Hepatocyte (in vitro differentiated cells): ENCODE measurements at regions not wholly inside any gene's neighbourhood (a gene's known extent, or its start where the extent isn't known, plus 50 kb on each side); places are given as distances from the start of the nearest gene placed in this dataset.

Source experiments
- DNase-seq: peaks from one replicate; pipeline ENCODE4 v3.0.0-alpha.2; 2016; ENCODE audit warnings: low spot score
- H2AFZ ChIP-seq: fragments of 200-600 bp; sonication (generic); 2 replicates; pipeline ENCODE4 v1.6.0; 2016; ENCODE audit warnings: antibody characterized with exemption, mild to moderate bottlenecking
- H3K27ac ChIP-seq: fragments of 200-600 bp; sonication (generic); 2 replicates; pipeline ENCODE4 v1.5.1; 2016; ENCODE audit warnings: mild to moderate bottlenecking
- H3K27me3 ChIP-seq: fragments of 200-600 bp; sonication (generic); 2 replicates; pipeline ENCODE4 v1.6.1; 2016
- H3K36me3 ChIP-seq: fragments of 200-600 bp; sonication (generic); replicated peaks from 2 replicates; pipeline ENCODE4 v1.5.1; 2016; ENCODE audit warnings: low read depth; ENCODE audit not compliant: insufficient read depth
- H3K4me1 ChIP-seq: fragments of 200-600 bp; sonication (generic); 2 replicates; pipeline ENCODE4 v1.5.1; 2016; ENCODE audit warnings: mild to moderate bottlenecking, moderate library complexity; ENCODE audit not compliant: insufficient read depth
- H3K4me2 ChIP-seq: fragments of 200-600 bp; sonication (generic); 2 replicates; pipeline ENCODE4 v1.6.0; 2016
- H3K4me3 ChIP-seq: fragments of 200-600 bp; sonication (generic); 2 replicates; pipeline ENCODE4 v1.5.1; 2016; ENCODE audit warnings: mild to moderate bottlenecking
- H3K79me2 ChIP-seq: fragments of 200-600 bp; sonication (generic); 2 replicates; pipeline ENCODE4 v1.6.0; 2017; ENCODE audit warnings: mild to moderate bottlenecking
- H3K9me2 ChIP-seq: fragments of 200-600 bp; sonication (generic); replicated peaks from 2 replicates; pipeline ENCODE4 v1.6.0; 2017; ENCODE audit warnings: mild to moderate bottlenecking; ENCODE audit not compliant: insufficient read depth
- H3K9me3 ChIP-seq: fragments of 200-600 bp; sonication (generic); 2 replicates; pipeline ENCODE4 v1.5.1; 2016; ENCODE audit warnings: low read depth, mild to moderate bottlenecking
- H4K20me1 ChIP-seq: fragments of 200-600 bp; sonication (generic); 2 replicates; pipeline ENCODE4 v1.6.0; 2016; ENCODE audit warnings: mild to moderate bottlenecking; ENCODE audit not compliant: insufficient read depth, poor library complexity, severe bottlenecking
- EZH2 ChIP-seq: fragments of 200-600 bp; sonication (generic); IDR thresholded peaks from 2 replicates; pipeline ENCODE4 v1.6.1; 2016; ENCODE audit warnings: antibody characterized with exemption, mild to moderate bottlenecking, borderline replicate concordance
- EZH2phosphoT487 ChIP-seq: fragments of 200-600 bp; sonication (generic); IDR thresholded peaks from one replicate; pipeline ENCODE4 v1.6.1; 2018; ENCODE audit warnings: antibody characterized with exemption, mild to moderate bottlenecking, low read depth, moderate library complexity; ENCODE audit not compliant: unreplicated experiment, severe bottlenecking
- WGBS: methylation state at CpG from one replicate; pipeline ENCODE4 v1.1.6; 2016; ENCODE audit warnings: low lambda C conversion rate; ENCODE audit errors: missing lambda C conversion rate; 5-methylcytosine and 5-hydroxymethylcytosine counted together
- TF ChIP-seq, protein P1 (sequence below): fragments of 200-600 bp; sonication (generic); IDR thresholded peaks from 2 replicates; pipeline ENCODE4 v1.5.1; 2016; ENCODE audit warnings: antibody characterized with exemption, mild to moderate bottlenecking; ENCODE audit not compliant: poor library complexity

- no peaks in the 10 kb centered on the region for H3K79me2 ChIP-seq
- H4K20me1 ChIP-seq, result no peaks in the 10 kb centered on the region
- no peak for TF ChIP-seq EZH2
- no peak for TF ChIP-seq EZH2phosphoT487
- TF ChIP-seq, protein P1, sequence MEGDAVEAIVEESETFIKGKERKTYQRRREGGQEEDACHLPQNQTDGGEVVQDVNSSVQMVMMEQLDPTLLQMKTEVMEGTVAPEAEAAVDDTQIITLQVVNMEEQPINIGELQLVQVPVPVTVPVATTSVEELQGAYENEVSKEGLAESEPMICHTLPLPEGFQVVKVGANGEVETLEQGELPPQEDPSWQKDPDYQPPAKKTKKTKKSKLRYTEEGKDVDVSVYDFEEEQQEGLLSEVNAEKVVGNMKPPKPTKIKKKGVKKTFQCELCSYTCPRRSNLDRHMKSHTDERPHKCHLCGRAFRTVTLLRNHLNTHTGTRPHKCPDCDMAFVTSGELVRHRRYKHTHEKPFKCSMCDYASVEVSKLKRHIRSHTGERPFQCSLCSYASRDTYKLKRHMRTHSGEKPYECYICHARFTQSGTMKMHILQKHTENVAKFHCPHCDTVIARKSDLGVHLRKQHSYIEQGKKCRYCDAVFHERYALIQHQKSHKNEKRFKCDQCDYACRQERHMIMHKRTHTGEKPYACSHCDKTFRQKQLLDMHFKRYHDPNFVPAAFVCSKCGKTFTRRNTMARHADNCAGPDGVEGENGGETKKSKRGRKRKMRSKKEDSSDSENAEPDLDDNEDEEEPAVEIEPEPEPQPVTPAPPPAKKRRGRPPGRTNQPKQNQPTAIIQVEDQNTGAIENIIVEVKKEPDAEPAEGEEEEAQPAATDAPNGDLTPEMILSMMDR, result no peak
- H3K4me3 ChIP-seq, result no peak overlapping the region
- WGBS, result 95% methylated on average over 8 of the region's 8 CpGs
- no peak overlapping the region for H3K27ac ChIP-seq
- no peak for DNase-seq
- no peaks in the 10 kb centered on the region for H3K4me1 ChIP-seq
- H3K36me3 ChIP-seq, result no peaks in the 10 kb centered on the region
- no peak overlapping the region for H3K4me2 ChIP-seq
- no peak overlapping the region for H2AFZ ChIP-seq
- H3K9me3 ChIP-seq, result no peaks in the 10 kb centered on the region
- H3K27me3 ChIP-seq, result no peaks in the 10 kb centered on the region
- H3K9me2 ChIP-seq, result no peaks in the 10 kb centered on the region
Observed at GRCh38 chr1:73771396-73771795, 426.6 kb downstream of the LRRIQ3 start.

GRCh38 chr1:73770109-73770905, 427.7 kb downstream of the LRRIQ3 start:
- Histone ChIP-seq H3K4me3 (no peak overlapping the region), H3K9me2 (no peaks in the 10 kb centered on the region), H3K79me2 (no peaks in the 10 kb centered on the region), H3K27me3 (no peaks in the 10 kb centered on the region), H3K4me2 (no peak overlapping the region), H3K27ac (no peak overlapping the region), H3K4me1 (no peaks in the 10 kb centered on the region), H3K9me3 (no peaks in the 10 kb centered on the region), H4K20me1 (no peaks in the 10 kb centered on the region), H3K36me3 (no peaks in the 10 kb centered on the region), H2AFZ (no peak overlapping the region)
- WGBS, result 97% methylated on average over 10 of the region's 10 CpGs
- DNase-seq, result no peak
- TF ChIP-seq EZH2phosphoT487, result no peak

GRCh38 chr1:73766786-73767348, 431.1 kb downstream of the LRRIQ3 start:
- Histone ChIP-seq H2AFZ (no peak overlapping the region), H3K4me2 (no peak overlapping the region), H3K9me2 (no peaks in the 10 kb centered on the region), H3K4me1 (no peaks in the 10 kb centered on the region), H3K9me3 (no peaks in the 10 kb centered on the region), H3K79me2 (no peaks in the 10 kb centered on the region), H3K27me3 (no peaks in the 10 kb centered on the region), H3K4me3 (no peak overlapping the region), H4K20me1 (no peaks in the 10 kb centered on the region), H3K36me3 (no peaks in the 10 kb centered on the region), H3K27ac (no peak overlapping the region)
- DNase-seq, result no peak
- TF ChIP-seq, protein P1, result no peak
- TF ChIP-seq EZH2phosphoT487, result no peak
- TF ChIP-seq EZH2, result no peak
- 88% methylated on average over 3 of the region's 3 CpGs for WGBS

DNA sequence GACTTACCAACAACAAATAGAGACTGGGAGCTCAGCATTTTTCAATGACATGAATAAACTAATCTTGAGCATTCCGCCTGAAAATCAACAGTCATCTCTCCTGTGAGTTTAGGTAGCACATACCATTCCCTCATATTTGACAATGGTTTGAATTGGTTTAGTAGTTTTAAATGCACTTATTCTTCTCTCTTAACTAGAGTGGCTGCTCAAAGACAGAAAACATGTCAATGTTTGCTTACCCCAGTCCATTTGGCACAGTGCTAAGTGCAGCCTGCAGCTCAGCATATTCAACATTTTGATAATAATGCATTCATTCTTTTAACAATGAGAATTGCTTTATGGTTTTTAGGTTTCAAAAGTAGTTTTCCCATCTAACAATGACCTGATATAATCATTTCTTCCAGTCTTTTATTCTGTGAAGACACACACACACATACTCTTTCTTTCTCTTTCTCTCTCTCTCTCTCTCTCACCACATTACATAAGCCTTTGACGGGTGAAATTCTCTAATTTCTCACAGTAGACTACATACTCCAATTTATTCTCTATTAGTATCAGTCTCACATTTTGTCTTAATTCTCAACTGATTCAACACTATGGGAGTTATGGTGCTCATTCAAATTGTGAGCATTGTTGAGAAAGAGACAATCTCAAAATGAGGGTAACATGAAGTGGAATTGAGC, 432.3 kb downstream of the LRRIQ3 start:
- H3K36me3 ChIP-seq, result no peaks in the 10 kb centered on the region
- no peak for DNase-seq
- H3K27me3 ChIP-seq, result no peaks in the 10 kb centered on the region
- H3K4me1 ChIP-seq, result no peaks in the 10 kb centered on the region
- H3K4me2 ChIP-seq, result no peak overlapping the region
- H3K9me3 ChIP-seq, result no peaks in the 10 kb centered on the region
- no peaks in the 10 kb centered on the region for H3K79me2 ChIP-seq
- no peak overlapping the region for H2AFZ ChIP-seq
- H4K20me1 ChIP-seq, result no peaks in the 10 kb centered on the region
- TF ChIP-seq EZH2 (no peak), EZH2phosphoT487 (no peak)
- no peak overlapping the region for H3K27ac ChIP-seq
- no peak overlapping the region for H3K4me3 ChIP-seq
- 65% methylated on average over 2 of the region's 2 CpGs for WGBS
- no peaks in the 10 kb centered on the region for H3K9me2 ChIP-seq
